GM12878 (cell line): ENCODE measurements at regions not wholly inside any gene's neighbourhood (a gene's known extent, or its start where the extent isn't known, plus 50 kb on each side); places are given as distances from the start of the nearest gene placed in this dataset.
A peak's percentile ranks its signal among the peaks of the same experiment; 100 is the strongest.

ENCODE experiments used
- ATAC-seq: fragments of 200-7000 bp; cut with Tn5 transposase; 3 replicates; pipeline ENCODE4 v1.9.1; 2020; ENCODE audit warnings: mild to moderate bottlenecking, moderate library complexity
- BruUV-seq: library from RNA; stranded (reverse); fragments of 400-500 nt; replicated peaks from 2 replicates; lab custom pipeline; 2021; lab: Mats Ljungman, UMichigan
- CTCF ChIA-PET: fragments of 300-600 bp; sonication (Branson Sonifier 250); formaldehyde crosslinking; extraction: SDS; loops from one replicate; lab custom pipeline; 2021; ENCODE audit warnings: inconsistent platforms; lab: Yijun Ruan, JAX
- POLR2A ChIA-PET: fragments of 350-600 bp; formaldehyde crosslinking; extraction: SDS; loops from one replicate; lab custom pipeline; 2021; ENCODE audit warnings: inconsistent platforms; lab: Charles Lee
- RAD21 ChIA-PET: fragments of 300-600 bp; sonication (Branson Sonifier 250); formaldehyde crosslinking; loops from one replicate; lab custom pipeline; 2023; ENCODE audit warnings: antibody characterized with exemption; ENCODE audit not compliant: unreplicated experiment; lab: Charles Lee
- SMC1A ChIA-PET: fragments of 300-600 bp; sonication (Branson Sonifier 250); formaldehyde crosslinking; loops from one replicate; lab custom pipeline; 2023; ENCODE audit not compliant: unreplicated experiment, uncharacterized antibody; lab: Charles Lee
- DNase-seq: peaks from one replicate; pipeline ENCODE4 v3.0.0-alpha.2; 2011; ENCODE audit warnings: low read depth, low spot score
- FAIRE-seq: peaks from 3 replicates; lab custom pipeline; 2011; peaks lifted over from hg19 to GRCh38; lab: Jason Lieb, UNC
- H2AFZ ChIP-seq: 2 replicates; pipeline ENCODE4 v1.6.0; 2011; ENCODE audit warnings: low read depth, low read length, control low read depth; ENCODE audit not compliant: control insufficient read depth
- H3K27ac ChIP-seq: 2 replicates; pipeline ENCODE4 v1.5.1; 2011; ENCODE audit warnings: control low read depth; ENCODE audit not compliant: control insufficient read depth, insufficient read depth
- H3K27me3 ChIP-seq, 2 experiments: replicated peaks in 1 of 2; 2 replicates each; pipeline versions ENCODE4 v1.6.0 to v1.6.1; 2011; ENCODE audit warnings: low read length in 1 of 2; ENCODE audit not compliant: control insufficient read depth in 2 of 2, insufficient read depth in 2 of 2
- H3K36me3 ChIP-seq, 2 experiments: 2 replicates each; pipeline ENCODE4 v1.5.1; 2011; ENCODE audit warnings: low read length in 1 of 2; ENCODE audit not compliant: control insufficient read depth in 2 of 2, insufficient read depth in 2 of 2
- H3K4me1 ChIP-seq: 2 replicates; pipeline ENCODE4 v1.6.1; 2011; ENCODE audit warnings: mild to moderate bottlenecking, low read length, moderate library complexity, mixed read lengths; ENCODE audit not compliant: control insufficient read depth, insufficient read depth
- H3K4me2 ChIP-seq: 2 replicates; pipeline ENCODE4 v1.6.0; 2011; ENCODE audit warnings: control low read depth; ENCODE audit not compliant: control insufficient read depth, insufficient read depth
- H3K4me3 ChIP-seq: fragments of 200-600 bp; sonication (generic); 2 replicates; pipeline ENCODE4 v1.5.1; 2016
- H3K79me2 ChIP-seq: 2 replicates; pipeline ENCODE4 v1.6.0; 2011; ENCODE audit warnings: low read length; ENCODE audit not compliant: control insufficient read depth, insufficient read depth
- H3K9ac ChIP-seq: 2 replicates; pipeline ENCODE4 v1.8.0; 2011; ENCODE audit warnings: low read length, control low read depth, mixed read lengths; ENCODE audit not compliant: control insufficient read depth, insufficient read depth
- H3K9me3 ChIP-seq: replicated peaks from 3 replicates; pipeline ENCODE4 v1.5.1; 2011; ENCODE audit warnings: mild to moderate bottlenecking, low read length; ENCODE audit not compliant: control insufficient read depth, insufficient read depth
- H4K20me1 ChIP-seq: 2 replicates; pipeline ENCODE4 v1.6.0; 2011; ENCODE audit not compliant: control insufficient read depth, insufficient read depth
- BCL3 ChIP-seq: IDR thresholded peaks from 2 replicates; pipeline ENCODE4 v1.6.1; 2011; ENCODE audit warnings: borderline replicate concordance, low read depth, mild to moderate bottlenecking, moderate library complexity, low read length; ENCODE audit not compliant: insufficient read depth, poor library complexity, severe bottlenecking
- CBX3 ChIP-seq: fragments of 200-600 bp; sonication (generic); IDR thresholded peaks from 2 replicates; pipeline ENCODE4 v1.6.1; 2016; ENCODE audit warnings: low read depth, borderline replicate concordance
- CTCF ChIP-seq, 3 experiments: IDR thresholded peaks in 2 of 3; conservative IDR thresholded peaks in 1 of 3; 2 replicates each; pipeline ENCODE4 v1.5.1; 2011; ENCODE audit warnings: low read depth in 3 of 3, low read length in 3 of 3, mild to moderate bottlenecking in 3 of 3, control low read depth in 2 of 3, moderate library complexity in 2 of 3, inconsistent platforms in 1 of 3, mixed read lengths in 1 of 3; ENCODE audit not compliant: control insufficient read depth in 2 of 3, insufficient read depth in 1 of 3; ENCODE audit errors: extremely low read depth in 1 of 3
- POLR2AphosphoS5 ChIP-seq: IDR thresholded peaks from 2 replicates; pipeline ENCODE4 v1.6.1; 2011; ENCODE audit warnings: mild to moderate bottlenecking, low read length, inconsistent platforms
- RAD21 ChIP-seq: IDR thresholded peaks from 2 replicates; pipeline ENCODE4 v1.6.1; 2011; ENCODE audit warnings: mild to moderate bottlenecking, low read depth, low read length, moderate library complexity; ENCODE audit not compliant: insufficient read depth
- SMC3 ChIP-seq: IDR thresholded peaks from 2 replicates; pipeline ENCODE4 v1.6.1; 2011; ENCODE audit warnings: low read length, improper control_type of control experiment, borderline replicate concordance
- WRNIP1 ChIP-seq: IDR thresholded peaks from 2 replicates; pipeline ENCODE4 v1.6.1; 2011; ENCODE audit warnings: low read depth, low read length, improper control_type of control experiment, borderline replicate concordance
- WGBS: methylation state at CpG from one replicate; pipeline ENCODE4 v1.1.6; 2016; ENCODE audit warnings: low lambda C conversion rate; ENCODE audit not compliant: insufficient replicate concordance, insufficient coverage; ENCODE audit errors: missing lambda C conversion rate; 5-methylcytosine and 5-hydroxymethylcytosine counted together
- in situ Hi-C: fragments of 300-500 bp; cut with MboI; formaldehyde crosslinking; loops from 9 replicates; pipeline ENCODE4 v1.14.3; 2018; ENCODE audit warnings: mixed read lengths
- intact Hi-C: fragments of 100-400 bp; cut with micrococcal nuclease; formaldehyde crosslinking; loops from one replicate; pipeline ENCODE4 v1.14.2; 2022; ENCODE audit not compliant: unreplicated experiment
- TF ChIP-seq, protein P1 (sequence below): IDR thresholded peaks from 2 replicates; pipeline ENCODE4 v1.6.1; 2011; ENCODE audit warnings: mild to moderate bottlenecking, low read depth, low read length, moderate library complexity; ENCODE audit not compliant: insufficient replicate concordance

DNA sequence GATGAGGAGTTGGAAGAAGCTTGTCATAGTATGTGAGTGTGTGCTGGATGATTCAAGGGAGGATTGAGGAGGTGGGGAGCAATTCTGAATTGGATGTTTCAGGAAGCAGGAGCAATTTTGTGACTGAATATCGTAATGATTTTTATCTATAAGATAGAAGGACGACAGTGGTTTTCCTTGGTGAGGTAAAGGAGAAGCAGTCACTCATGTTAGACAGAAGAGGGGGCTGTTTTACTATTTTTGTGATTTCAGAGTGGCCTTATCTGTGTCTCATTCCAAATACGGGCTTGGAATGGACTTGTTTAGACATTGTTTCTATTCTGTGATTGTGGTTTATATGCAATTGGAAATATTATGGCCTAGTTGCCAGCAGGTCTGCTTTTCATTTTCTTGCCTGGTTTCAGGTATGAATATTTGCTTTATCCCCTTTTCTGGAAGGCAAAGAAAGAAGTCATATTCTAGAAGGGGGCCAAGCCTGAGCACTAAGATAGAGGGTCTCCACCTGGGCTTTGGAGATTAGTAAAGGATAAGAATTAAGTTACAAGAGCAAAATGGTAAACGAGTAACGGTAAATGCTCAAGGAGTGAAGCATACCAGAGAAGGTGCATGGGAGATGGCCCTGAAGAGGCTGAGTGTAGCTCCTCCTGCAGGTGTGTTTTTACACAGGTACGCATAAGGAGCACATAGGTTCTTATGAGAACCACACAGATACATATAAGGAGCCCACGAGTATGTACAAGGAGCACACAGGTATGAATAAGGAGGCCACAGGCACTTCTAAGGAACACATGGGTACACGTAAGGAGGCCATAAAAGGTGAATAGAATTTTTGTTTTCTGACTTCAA lies 124.6 kb upstream of the KCNAB1 start:
- 36% methylated on average over 8 of the region's 8 CpGs for WGBS
- intact Hi-C loops (no loop called here), in situ Hi-C loops (no loop called here)
- FAIRE-seq (no peak), DNase-seq (no peak), ATAC-seq (peak; percentile 73)
- RAD21 ChIA-PET: interaction anchor here (0.6 kb wide), 1 partner anchor 11 kb away, joined by 3 read pairs; no protein-coding TSS in a partner anchor
- Histone ChIP-seq H3K4me2 (no peak overlapping the region), H3K79me2 (no peaks in the 10 kb centered on the region), H3K9ac (no peak overlapping the region), H3K4me1 (no peaks in the 10 kb centered on the region), H3K36me3 (no peaks in the 10 kb centered on the region), H2AFZ (no peak overlapping the region), H3K27me3 (no peaks in the 10 kb centered on the region)
- BruUV-seq: no TSS peak
- POLR2A ChIA-PET: no interaction called here
- SMC1A ChIA-PET: interaction anchor here (0.6 to 0.9 kb wide), 2 partner anchors 36 to 513 kb away, joined by 3 read pairs; no protein-coding TSS in a partner anchor
- TF ChIP-seq BCL3 (no peak), WRNIP1 (no peak), POLR2AphosphoS5 (no peak), RAD21 (peak; percentile 45), SMC3 (0 out of 2 replicates have a peak, but pooled peaks have one; percentile 6), CBX3 (no peak), CTCF (IDR thresholded peaks at IDR 0.05 in 2 of 3, conservative IDR thresholded peaks at IDR 0.05 in 1 of 3; ENCODE audit: control insufficient read depth in 2 of 3, extremely low read depth in 1 of 3, insufficient read depth in 1 of 3, low read depth in 3 of 3, low read length in 3 of 3) (peak; percentile 36 to 43 (median 39); a peak in 3 of 6 replicates)
- TF ChIP-seq, protein P1, sequence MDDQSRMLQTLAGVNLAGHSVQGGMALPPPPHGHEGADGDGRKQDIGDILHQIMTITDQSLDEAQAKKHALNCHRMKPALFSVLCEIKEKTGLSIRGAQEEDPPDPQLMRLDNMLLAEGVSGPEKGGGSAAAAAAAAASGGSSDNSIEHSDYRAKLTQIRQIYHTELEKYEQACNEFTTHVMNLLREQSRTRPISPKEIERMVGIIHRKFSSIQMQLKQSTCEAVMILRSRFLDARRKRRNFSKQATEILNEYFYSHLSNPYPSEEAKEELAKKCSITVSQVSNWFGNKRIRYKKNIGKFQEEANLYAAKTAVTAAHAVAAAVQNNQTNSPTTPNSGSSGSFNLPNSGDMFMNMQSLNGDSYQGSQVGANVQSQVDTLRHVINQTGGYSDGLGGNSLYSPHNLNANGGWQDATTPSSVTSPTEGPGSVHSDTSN: no peak
- TF ChIP-seq, all 136 proteins: peak for 3
- Histone ChIP-seq H4K20me1 (no peaks in the 10 kb centered on the region; the same call in 1 of the 2 replicates), H3K27ac (no peak overlapping the region), H3K9me3 (no peaks in the 10 kb centered on the region), H3K4me3 (no peak overlapping the region)
- CTCF ChIA-PET: interaction anchor here (1.4 kb wide), 1 partner anchor 18 kb away, joined by 4 read pairs; no protein-coding TSS in a partner anchor
